Stimulated activated naive CD8-positive, alpha-beta T cell treated with anti-CD3 and anti-CD28 coated beads, Interleukin-15, Interleukin-2, amounts not matched to agents 100 ng/mL and 50 ng/mL, for 24 hours (primary cell): ENCODE measurements at regions not wholly inside any gene's neighbourhood (a gene's known extent, or its start where the extent isn't known, plus 50 kb on each side); places are given as distances from the start of the nearest gene placed in this dataset.
"Not testable (repeated sequence)": the region's sequence is repeated elsewhere in the genome, so short reads cannot be mapped to it uniquely, and the experiment has no call there.

ENCODE experiments used
- H3K27ac Mint-ChIP-seq: one replicate; pipeline ENCODE4 v1.8.0; 2021; ENCODE audit warnings: mild to moderate bottlenecking, mixed read lengths
- H3K27me3 Mint-ChIP-seq: one replicate; pipeline ENCODE4 v1.8.0; 2021; ENCODE audit warnings: mixed read lengths
- H3K36me3 Mint-ChIP-seq: one replicate; pipeline ENCODE4 v1.8.0; 2021; ENCODE audit warnings: low read depth, mixed read lengths
- H3K4me1 Mint-ChIP-seq: one replicate; pipeline ENCODE4 v1.8.0; 2021; ENCODE audit warnings: low read depth, mixed read lengths
- H3K4me3 Mint-ChIP-seq: one replicate; pipeline ENCODE4 v1.8.0; 2021; ENCODE audit warnings: mild to moderate bottlenecking, mixed read lengths
- H3K9me3 Mint-ChIP-seq: one replicate; pipeline ENCODE4 v1.8.0; 2021; ENCODE audit warnings: mixed read lengths

DNA sequence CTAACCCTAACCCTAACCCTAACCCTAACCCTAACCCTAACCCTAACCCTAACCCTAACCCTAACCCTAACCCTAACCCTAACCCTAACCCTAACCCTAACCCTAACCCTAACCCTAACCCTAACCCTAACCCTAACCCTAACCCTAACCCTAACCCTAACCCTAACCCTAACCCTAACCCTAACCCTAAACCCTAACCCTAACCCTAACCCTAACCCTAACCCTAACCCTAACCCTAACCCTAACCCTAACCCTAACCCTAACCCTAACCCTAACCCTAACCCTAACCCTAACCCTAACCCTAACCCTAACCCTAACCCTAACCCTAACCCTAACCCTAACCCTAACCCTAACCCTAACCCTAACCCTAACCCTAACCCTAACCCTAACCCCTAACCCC is 80.6 kb upstream of the PLEKHG4B start:
- not testable (repeated sequence) for H3K9me3 Mint-ChIP-seq, H3K4me1 Mint-ChIP-seq, H3K27ac Mint-ChIP-seq, H3K4me3 Mint-ChIP-seq, H3K36me3 Mint-ChIP-seq
- H3K27me3 Mint-ChIP-seq = peaks cover 11% of the 10 kb centered on the region

DNA sequence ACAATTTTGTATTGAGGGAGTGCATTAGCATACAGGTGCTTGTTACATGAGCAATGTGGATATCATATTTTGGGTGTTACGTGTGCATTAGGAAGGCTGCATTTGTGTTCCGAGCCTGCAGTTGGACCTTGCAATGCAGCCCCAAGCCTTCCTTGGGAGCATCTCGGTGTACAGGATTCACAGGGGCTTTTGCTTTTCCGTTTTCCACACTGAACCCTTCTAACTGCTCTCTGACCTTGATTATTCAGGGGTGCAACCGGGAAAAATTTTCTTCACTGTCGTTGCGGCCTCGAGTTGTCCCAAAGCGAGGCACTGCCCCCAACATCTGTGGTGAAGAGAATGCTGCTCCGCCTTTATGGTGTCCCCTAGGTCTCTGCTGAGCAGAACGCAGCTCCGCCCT is 80.1 kb upstream of the PLEKHG4B start:
- no peak overlapping the region for H3K27ac Mint-ChIP-seq
- H3K4me3 Mint-ChIP-seq = no peak overlapping the region
- peaks cover 14% of the 10 kb centered on the region for H3K27me3 Mint-ChIP-seq
- no peaks in the 10 kb centered on the region for H3K36me3 Mint-ChIP-seq
- no peaks in the 10 kb centered on the region for H3K4me1 Mint-ChIP-seq
- H3K9me3 Mint-ChIP-seq = no peaks in the 10 kb centered on the region

DNA sequence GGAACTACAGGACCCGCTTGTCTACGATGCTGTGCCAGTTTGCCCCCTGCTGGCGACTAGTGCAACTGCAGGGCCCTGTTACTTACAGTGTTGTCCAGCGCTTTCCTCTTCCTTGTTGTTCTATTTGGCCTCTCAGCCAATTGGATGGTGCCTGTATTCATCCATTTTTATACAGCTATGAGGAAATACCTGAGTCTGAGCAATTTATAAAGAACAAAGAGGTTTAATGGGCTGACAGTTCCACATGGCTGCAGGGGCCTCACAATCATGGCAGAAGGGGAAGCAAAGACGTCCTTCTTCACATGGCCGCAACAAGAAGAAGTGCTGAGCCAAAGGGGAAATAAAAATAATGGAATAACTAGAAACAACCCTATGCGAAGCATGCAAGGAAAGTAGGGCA is 78.7 kb upstream of the PLEKHG4B start:
- no peaks in the 10 kb centered on the region for H3K36me3 Mint-ChIP-seq

DNA sequence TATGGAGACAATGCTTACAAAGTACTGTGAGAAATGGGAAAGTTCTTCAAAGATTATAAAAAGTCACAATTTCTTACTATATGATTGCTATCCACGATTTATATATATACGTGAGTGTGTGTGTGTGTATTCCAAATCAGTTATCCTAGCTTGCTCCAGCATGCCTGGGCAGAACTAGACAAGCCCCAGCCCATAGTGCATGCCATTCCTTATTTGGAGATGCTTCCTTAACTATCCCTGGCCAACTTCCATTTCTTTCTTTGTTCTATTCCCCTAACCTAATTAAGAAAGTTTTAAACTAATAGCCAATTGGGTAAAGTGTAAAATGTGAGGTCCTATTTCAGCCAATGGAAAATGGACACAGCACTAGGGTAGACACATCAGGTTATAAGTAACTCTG is 77.3 kb upstream of the PLEKHG4B start:
- not testable (repeated sequence) for H3K4me1 Mint-ChIP-seq, H3K27ac Mint-ChIP-seq, H3K36me3 Mint-ChIP-seq, H3K9me3 Mint-ChIP-seq, H3K4me3 Mint-ChIP-seq
- H3K27me3 Mint-ChIP-seq = peaks cover 21% of the 10 kb centered on the region

More for the DNA sequence above, 78.7 kb upstream of the PLEKHG4B start:
- no peaks in the 10 kb centered on the region for H3K9me3 Mint-ChIP-seq
- H3K4me1 Mint-ChIP-seq = no peaks in the 10 kb centered on the region
- no peak overlapping the region for H3K27ac Mint-ChIP-seq
- peaks cover 21% of the 10 kb centered on the region for H3K27me3 Mint-ChIP-seq
- H3K4me3 Mint-ChIP-seq = no peak overlapping the region

DNA sequence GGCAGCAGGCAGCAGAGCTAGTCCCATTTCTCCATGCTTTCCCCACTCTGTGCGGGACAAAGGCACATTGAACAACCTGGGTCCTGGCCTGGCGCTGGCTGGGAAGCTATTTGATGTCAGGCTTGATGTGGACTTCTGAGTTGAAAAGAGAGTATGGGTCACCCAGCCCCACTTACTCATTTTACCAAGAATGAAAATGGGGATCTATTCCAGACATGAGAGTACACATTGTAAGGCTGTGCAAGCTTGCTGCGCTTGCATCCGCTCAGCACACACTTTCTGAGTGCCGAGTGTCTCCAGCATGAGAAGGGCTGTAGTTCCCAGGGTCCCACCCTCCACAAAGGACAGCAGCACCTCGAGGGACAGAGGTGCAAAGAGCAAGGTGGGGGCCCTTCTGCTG is 71.7 kb upstream of the PLEKHG4B start:
- peaks cover 46% of the 10 kb centered on the region for H3K27me3 Mint-ChIP-seq
- H3K36me3 Mint-ChIP-seq, H3K4me1 Mint-ChIP-seq, H3K27ac Mint-ChIP-seq, H3K9me3 Mint-ChIP-seq, H3K4me3 Mint-ChIP-seq: not testable (repeated sequence)

DNA sequence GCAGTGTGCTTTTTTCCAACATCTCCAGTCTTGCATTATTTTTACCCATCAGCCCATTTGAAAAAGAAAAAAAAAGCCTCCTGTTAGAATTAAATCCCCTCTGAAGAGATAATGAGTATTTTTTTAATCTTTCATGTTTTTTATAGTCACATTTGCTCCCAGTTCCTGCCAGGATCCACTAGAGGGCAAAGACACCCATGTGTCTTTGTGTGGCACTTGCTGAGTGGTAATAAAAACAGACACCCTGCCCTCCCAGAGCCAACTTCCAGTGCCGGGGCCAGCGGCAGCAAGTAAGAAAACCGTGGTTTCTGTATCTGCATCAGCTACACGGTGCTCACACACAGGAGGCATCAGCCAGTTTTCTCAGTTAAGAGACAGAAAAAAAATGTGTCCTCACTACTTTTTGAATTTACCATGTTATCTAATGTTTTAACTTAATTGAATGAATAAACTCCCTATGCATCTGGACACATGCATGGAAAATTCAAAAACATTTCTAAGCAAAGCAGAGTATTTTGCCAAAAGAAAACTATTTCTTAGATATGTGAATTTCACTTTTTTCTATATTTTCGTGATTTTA is 70.2 kb upstream of the PLEKHG4B start:
- Mint-ChIP-seq H3K36me3 (no peaks in the 10 kb centered on the region), H3K9me3 (no peaks in the 10 kb centered on the region), H3K27ac (no peak overlapping the region), H3K4me3 (no peak overlapping the region), H3K4me1 (no peaks in the 10 kb centered on the region), H3K27me3 (peaks cover 36% of the 10 kb centered on the region)

DNA sequence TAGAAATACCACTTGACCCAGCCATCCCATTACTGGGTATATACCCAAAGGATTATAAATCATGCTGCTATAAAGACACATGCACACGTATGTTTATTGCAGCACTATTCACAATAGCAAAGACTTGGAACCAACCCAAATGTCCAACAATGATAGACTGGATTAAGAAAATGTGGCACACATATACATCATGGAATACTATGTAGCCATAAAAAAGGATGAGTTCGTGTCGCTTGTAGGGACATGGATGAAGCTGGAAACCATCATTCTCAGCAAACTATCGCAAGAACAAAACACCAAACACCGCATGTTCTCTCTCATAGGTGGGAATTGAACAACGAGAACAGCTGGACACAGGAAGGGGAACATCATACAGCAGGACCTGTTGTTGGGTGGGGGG is 68.1 kb upstream of the PLEKHG4B start:
- peaks cover 42% of the 10 kb centered on the region for H3K27me3 Mint-ChIP-seq
- H3K4me1 Mint-ChIP-seq, H3K9me3 Mint-ChIP-seq, H3K36me3 Mint-ChIP-seq, H3K27ac Mint-ChIP-seq, H3K4me3 Mint-ChIP-seq: not testable (repeated sequence)

DNA sequence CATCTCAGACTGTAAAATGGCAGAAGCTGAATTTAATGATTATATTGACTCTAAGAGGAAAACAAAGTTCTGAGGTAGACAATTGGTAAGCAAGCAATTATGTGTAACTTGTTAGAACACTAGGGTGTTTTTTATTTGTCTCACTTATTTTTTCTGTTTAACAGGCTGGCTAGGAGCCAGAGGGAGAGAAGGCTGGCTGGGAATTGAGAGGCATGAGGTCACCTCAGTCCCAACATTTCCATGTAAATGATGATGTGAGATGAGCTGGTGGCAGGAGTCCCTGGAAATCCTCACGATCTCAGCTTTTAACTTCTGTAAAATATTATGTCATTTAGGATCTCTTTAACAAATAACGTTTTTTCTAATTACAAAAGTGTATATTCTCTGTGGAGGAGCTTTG is 66.9 kb upstream of the PLEKHG4B start:
- not testable (repeated sequence) for H3K4me3 Mint-ChIP-seq, H3K27ac Mint-ChIP-seq, H3K4me1 Mint-ChIP-seq, H3K36me3 Mint-ChIP-seq
- Mint-ChIP-seq H3K27me3 (peaks cover 44% of the 10 kb centered on the region), H3K9me3 (peaks cover 13% of the 10 kb centered on the region)

DNA sequence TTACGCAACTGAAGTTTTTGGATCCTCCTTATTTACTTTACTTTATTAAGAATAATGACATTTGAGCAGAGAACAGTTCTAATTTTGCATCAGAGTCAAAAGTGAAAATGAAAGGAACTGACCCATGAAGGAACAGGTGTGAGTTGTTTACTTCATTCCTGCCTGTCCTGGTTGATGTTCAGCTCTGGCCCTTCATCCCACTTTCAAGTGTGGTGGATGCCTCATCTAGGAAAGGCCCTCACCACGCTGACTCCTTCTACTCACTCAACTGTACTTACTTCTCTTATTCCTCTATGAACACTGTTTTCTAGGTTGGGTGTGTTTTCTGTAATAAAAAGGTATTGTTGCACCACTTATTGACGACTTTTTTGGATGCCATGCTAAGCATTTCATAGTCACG is 61.8 kb upstream of the PLEKHG4B start:
- peaks cover 6% of the 10 kb centered on the region for H3K4me1 Mint-ChIP-seq
- H3K36me3 Mint-ChIP-seq = no peaks in the 10 kb centered on the region
- H3K27ac Mint-ChIP-seq = no peak overlapping the region
- H3K27me3 Mint-ChIP-seq = peaks cover 45% of the 10 kb centered on the region
- H3K9me3 Mint-ChIP-seq = peaks cover 13% of the 10 kb centered on the region
- no peak overlapping the region for H3K4me3 Mint-ChIP-seq

DNA sequence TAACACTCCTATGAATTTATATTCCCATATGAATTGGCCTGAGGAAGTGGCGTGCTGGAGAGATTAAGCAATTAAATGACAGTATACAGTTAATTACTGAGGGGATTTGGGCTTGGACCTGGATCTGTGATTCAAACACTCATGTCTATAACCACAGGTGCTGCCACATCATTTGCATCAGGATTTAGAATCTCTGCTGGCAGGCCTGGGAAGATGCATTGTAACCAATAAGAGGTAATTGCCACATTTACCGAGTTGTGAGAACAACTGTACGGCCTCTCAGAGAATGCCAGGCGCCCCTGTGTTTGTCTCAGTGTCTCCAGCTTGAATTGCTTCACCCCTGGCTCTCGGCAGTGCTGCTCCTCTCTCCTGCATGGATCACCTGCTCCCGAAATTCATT is 61.4 kb upstream of the PLEKHG4B start:
- not testable (repeated sequence) for H3K36me3 Mint-ChIP-seq, H3K27ac Mint-ChIP-seq, H3K4me1 Mint-ChIP-seq, H3K4me3 Mint-ChIP-seq
- Mint-ChIP-seq H3K27me3 (peaks cover 47% of the 10 kb centered on the region), H3K9me3 (peaks cover 13% of the 10 kb centered on the region)

DNA sequence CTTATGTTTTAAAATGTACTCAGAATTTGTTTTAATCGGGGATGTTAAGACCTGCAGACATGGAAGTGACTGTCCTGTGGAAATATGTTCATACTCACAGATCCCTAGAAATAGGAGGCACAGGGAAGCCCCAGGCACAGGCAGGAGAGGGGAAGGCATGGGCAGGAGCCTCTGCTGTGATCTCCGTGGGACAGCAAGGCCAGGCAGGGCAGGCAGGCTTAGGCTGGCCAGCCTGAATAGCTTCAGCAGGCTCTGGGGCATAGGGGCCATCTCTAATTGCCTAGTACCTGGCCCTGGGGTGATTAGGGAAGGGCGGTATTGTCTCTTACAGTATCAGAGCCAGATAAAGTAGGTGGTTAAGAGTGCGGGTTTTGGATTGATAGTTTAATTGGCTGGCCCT is 59.8 kb upstream of the PLEKHG4B start:
- no peak overlapping the region for H3K4me3 Mint-ChIP-seq
- peaks cover 52% of the 10 kb centered on the region for H3K27me3 Mint-ChIP-seq
- peaks cover 6% of the 10 kb centered on the region for H3K4me1 Mint-ChIP-seq
- peaks cover 13% of the 10 kb centered on the region for H3K9me3 Mint-ChIP-seq
- H3K27ac Mint-ChIP-seq = no peak overlapping the region
- no peaks in the 10 kb centered on the region for H3K36me3 Mint-ChIP-seq

DNA sequence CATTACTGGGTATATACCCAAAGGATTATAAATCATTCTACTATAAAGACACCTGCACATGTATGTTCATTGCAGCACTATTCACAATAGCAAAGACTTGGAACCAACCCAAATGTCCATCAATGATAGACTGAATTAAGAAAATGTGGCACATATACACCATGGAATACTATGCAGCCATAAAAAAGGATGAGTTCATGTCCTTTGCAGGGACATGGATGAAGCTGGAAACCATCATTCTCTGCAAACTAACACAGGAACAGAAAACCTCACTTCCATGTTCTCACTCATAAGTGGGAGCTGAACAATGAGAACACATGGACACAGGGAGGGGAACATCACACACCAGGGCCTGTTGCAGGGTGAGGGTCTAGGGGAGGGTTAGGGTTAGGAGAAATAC is 56.4 kb upstream of the PLEKHG4B start:
- not testable (repeated sequence) for H3K4me3 Mint-ChIP-seq, H3K27ac Mint-ChIP-seq, H3K9me3 Mint-ChIP-seq, H3K36me3 Mint-ChIP-seq, H3K4me1 Mint-ChIP-seq
- peaks cover 57% of the 10 kb centered on the region for H3K27me3 Mint-ChIP-seq

DNA sequence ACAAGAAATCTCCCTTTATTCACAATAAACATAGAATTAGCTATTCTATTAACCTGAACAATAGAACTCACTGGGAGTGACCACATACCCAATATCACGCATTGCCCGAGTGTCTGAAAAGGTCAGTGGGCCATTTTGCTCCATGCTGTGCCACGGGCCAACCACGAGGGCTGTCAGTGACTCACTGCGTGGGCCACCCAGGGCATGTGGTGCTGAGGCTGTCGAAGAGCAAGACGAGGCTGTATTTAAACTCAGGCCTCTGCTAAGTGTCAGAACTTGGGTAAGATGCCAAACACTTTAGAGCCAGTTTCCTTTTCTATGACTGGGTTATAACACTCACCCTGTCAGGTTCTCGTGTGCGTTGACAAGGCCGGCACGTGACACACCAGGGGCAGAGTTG is 54.8 kb upstream of the PLEKHG4B start:
- not testable (repeated sequence) for H3K27ac Mint-ChIP-seq, H3K4me1 Mint-ChIP-seq, H3K9me3 Mint-ChIP-seq, H3K36me3 Mint-ChIP-seq, H3K4me3 Mint-ChIP-seq
- H3K27me3 Mint-ChIP-seq = peaks cover 56% of the 10 kb centered on the region

DNA sequence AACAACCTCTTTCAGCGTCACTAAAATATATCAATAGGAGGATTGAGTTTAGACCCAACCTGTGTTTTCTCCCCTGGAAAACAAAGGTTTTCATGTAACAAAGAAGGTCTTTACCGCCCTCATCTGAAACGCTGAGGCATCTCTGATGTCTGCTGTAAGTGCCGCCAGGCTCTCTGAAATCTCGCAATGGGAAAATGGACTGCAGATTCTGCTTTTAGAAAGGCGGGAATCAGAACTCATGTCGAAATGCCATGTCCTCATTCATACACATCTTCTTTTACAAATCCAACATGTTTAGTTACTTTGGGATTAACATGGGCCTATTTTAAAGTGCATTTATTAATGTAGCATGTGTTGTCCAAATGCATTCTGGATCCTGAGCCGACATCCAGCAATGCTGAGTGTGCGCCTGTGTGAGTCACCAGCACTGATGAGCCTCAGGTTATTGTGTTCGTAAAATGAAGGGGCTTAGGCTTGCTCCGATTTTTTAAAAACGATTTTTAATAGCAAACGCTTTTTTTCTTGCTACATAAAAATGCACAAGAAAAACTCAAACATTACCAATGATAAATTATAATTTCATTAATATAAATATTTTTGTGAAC is 51.9 kb upstream of the PLEKHG4B start:
- Mint-ChIP-seq H3K4me1 (no peaks in the 10 kb centered on the region), H3K27me3 (peaks cover 48% of the 10 kb centered on the region), H3K36me3 (no peaks in the 10 kb centered on the region), H3K9me3 (no peaks in the 10 kb centered on the region), H3K27ac (no peak overlapping the region), H3K4me3 (no peak overlapping the region)
